Activated T-cell treated with anti-CD3 and anti-CD28 coated beads for 4 hours (primary cell): ENCODE measurements at regions not wholly inside any gene's neighbourhood (a gene's known extent, or its start where the extent isn't known, plus 50 kb on each side); places are given as distances from the start of the nearest gene placed in this dataset.

Source experiments
- DNase-seq: peaks from one replicate; pipeline ENCODE4 v3.0.0-alpha.2; 2020

- no peak for DNase-seq
Observed at GRCh38 chr2:121001641-121002040, 266.0 kb downstream of the GLI2 start.

GRCh38 chr2:121002597-121002996, 266.9 kb downstream of the GLI2 start:
- no peak for DNase-seq

DNA sequence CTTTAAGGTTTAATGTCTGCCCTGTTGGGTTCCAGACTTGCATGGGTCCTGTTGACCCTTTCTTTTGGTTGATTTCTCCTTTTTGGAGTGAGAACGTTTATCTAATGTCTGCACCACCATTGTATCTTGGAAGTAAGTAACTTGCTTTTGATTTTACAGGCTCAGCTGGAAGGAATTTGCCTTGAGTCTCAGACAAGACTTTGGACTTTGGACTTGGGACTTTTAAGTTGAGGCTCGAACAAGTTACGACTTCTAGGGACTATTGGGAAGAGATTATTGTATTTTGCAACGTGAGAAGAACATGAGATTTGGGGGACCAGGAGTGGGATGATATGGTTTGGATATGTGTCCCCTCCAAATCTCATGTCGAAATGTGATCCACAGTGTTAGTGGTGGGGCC, 267.7 kb downstream of the GLI2 start:
- no peak for DNase-seq

- DNase-seq: no peak
Observed at GRCh38 chr2:121004359-121004758, 268.7 kb downstream of the GLI2 start.

DNA sequence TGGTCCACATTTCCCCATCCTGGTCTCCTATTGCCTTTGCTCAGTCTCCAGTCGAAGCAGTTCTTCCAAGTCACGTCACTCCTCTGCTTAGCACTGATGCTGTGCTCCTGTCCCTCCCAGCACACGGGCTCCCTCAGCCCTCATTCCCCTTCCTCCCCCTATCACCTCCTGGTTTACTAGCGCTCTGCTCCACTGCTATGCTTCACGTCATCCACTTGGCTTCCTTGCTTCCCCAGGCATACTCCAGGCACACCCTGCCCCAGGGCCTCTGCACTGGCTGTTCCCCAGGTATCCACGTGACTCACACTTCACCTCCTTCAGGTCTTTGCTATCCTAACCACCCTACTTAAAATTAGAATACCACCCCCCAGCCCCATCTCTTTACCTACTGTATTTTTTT, 269.3 kb downstream of the GLI2 start:
- no peak for DNase-seq

- DNase-seq: no peak
Observed at GRCh38 chr2:121005453-121005852, 269.8 kb downstream of the GLI2 start.

GRCh38 chr2:121006743-121007489, 271.2 kb downstream of the GLI2 start:
- no peak for DNase-seq

DNA sequence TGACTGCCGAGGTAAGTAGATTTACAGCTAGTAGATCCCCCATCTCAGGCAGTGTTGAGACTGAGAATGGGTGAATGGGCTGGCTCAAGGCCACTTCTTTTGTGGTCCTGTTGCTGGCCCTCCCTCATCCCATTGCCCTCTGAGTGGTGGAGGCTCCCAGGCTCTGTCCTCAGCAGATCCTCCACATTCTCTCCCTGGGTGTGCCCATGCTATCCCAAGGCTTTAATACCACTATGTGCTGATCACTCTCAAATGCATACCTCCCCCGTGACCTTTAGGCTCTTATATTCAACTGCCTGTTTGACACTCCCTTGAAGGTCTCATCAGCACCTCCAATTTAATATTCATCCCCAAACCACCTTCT, 271.8 kb downstream of the GLI2 start:
- DNase-seq: no peak

GRCh38 chr2:121008975-121009374, 273.3 kb downstream of the GLI2 start:
- DNase-seq: no peak

DNA sequence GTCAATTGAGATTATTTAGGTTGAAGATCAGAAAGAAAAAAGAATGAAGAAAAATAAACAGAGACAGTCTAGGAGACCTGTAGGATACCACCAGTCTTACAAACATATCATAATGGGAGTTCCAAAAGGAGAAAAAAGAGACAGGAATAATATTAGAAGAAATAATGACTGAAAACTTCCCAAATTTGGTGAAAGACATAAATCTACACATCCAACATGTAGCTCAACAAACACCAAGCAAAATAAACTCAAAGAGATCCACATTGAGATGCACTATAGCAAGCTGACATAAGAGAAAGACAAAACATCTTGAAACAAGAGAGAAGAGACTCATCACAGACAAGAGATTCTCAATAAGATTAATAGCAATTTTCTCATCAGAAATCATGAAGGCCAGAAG, 274.0 kb downstream of the TFCP2L1 start:
- DNase-seq: no peak

GRCh38 chr2:121014876-121015275, 270.1 kb downstream of the TFCP2L1 start:
- DNase-seq: no peak

GRCh38 chr2:121015971-121016485, 269.0 kb downstream of the TFCP2L1 start:
- DNase-seq: no peak

DNA sequence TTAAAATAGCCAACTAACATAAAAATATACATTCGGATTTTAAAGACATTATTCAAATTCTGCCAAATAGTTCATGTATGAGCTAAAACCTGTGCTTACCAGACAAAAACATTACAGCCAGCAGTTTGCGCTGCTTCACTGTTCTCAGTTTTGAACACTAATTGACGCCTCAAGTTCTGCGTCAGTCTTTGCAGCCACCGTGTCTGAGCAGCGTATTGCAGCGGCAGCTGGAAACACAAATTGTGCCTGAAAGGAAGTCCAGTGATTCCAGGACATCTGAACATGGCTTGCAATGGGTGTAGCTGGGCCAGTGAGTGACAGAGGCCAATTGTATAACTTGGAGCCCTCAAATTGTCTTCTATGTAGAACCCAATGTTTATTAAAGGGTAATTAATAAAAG, 267.6 kb downstream of the TFCP2L1 start:
- DNase-seq: no peak

- DNase-seq: no peak
Observed at GRCh38 chr2:121018136-121019061, 266.6 kb downstream of the TFCP2L1 start.

DNA sequence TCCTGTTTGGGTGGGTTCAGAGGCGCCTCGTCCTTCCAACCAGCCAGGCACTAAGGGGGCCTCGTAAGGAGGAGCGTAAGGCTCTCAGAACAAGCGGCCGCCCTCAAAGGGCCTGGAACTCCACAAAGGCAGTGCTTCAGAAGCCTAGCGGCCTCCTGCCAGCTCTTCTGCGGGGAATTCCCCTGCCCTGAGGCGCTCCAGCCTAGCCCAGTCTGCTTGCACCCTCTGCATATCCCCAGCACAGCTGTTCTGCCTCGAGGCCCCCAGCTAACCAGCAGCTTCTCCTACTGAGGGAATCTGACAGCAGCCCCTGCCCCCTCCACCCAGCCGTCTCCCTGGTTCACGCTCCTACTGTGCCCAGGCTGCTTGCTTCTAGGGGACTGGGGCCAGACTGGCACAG, 265.9 kb downstream of the TFCP2L1 start:
- no peak for DNase-seq

- no peak for DNase-seq
Observed at GRCh38 chr2:121019756-121020155, 265.2 kb downstream of the TFCP2L1 start.

DNA sequence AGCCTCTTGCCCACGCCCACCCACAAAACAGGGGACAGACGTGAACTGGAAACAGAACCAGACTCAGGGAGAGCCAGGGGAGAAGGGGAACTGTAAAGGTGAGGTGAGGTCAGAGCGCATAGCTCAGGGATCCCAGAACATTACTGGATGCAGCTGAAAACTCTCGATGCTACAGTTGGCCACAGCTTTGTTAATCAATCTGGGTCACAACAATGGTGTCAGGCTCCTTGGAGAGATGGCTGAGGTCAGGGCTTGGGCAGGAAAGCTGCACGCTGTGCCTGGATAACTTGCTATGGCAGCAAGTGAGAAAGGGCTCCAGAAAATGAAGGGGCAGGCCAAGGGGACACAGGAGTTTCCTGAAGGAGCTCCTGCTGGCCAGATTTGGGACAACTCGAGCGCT, 263.3 kb downstream of the TFCP2L1 start:
- no peak for DNase-seq

DNA sequence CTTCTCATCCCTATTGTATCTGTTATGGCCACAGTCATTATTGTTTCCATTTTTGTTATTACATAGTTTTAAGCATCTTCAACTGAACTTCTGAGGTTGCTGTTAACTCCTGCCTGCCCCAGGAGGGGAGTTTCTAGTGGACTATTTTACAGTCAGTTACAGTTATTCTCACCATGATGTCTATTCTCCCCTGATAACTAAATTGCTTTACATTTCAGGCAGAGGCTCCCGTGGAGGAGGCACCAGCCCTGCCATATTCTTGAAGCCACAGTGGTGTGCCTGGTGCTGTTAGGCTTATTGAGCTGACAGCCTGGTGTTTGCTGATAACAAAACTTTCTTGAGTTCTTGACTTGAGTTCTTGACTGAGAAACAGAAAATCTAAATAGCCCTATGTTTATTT, 256.4 kb downstream of the TFCP2L1 start:
- no peak for DNase-seq

DNA sequence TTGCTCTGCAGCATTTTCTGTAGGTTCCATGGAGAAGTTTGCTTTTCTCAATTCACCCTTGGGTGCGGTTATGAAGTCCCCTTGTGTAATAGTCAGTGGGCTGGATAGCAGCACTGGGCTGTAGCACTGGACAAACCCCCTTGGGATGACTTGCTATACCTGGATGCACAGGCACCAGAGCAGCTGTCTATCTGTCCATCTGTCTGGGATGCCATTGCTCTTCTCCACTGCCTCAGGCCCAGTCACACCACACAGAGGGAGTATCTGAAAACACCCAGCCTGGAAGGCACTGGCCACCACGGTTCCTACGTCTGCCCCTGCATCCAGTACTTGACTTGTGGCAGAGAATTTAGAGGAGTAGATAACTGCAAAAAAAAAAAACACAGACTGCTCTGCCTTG, 254.5 kb downstream of the TFCP2L1 start:
- no peak for DNase-seq

- no peak for DNase-seq
Observed at GRCh38 chr2:121031568-121032340, 253.2 kb downstream of the TFCP2L1 start.

GRCh38 chr2:121033461-121033996, 251.5 kb downstream of the TFCP2L1 start:
- DNase-seq: no peak

DNA sequence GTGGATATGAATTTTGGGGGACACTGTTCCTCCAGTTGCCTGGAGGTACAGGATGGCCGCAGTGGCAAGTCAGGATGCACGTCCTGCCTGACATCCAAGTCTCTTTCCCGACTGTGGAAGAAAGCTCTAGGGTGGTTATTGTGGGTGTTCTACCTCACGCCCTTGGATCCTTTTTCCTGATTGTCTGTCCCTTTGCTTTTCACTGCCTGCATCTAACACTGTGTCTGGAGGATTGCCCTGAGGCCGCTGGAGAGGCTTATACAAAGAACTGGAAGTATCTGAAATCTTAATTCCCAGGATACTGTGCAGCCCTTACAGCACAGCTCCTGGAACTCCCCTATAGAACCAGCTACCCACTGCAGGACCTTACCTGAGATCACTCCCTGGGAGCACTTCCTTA, 250.5 kb downstream of the TFCP2L1 start:
- no peak for DNase-seq

DNA sequence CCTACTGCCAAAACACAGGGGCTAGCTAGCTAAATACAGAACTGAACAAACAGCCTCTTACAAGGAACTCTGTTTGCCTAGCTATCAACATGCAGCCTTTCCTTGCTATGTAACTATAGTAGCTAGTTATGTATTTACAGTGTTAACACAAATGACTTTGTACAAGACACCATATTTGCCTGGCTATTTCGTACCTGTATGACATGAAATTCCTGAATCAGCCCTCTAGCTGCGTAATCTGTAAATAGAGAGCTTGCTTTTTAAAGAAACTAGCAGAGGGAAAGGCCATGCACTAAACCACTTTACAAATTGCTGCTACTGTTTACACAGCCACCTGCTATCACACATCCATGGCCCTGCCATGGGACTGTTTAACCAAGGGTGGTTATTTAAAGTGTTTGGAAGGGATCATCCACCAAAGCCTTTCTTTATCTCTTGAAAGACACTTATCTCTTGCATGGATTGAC, 248.7 kb downstream of the TFCP2L1 start:
- no peak for DNase-seq
